Naive B cell (primary cell): ENCODE measurements at regions not wholly inside any gene's neighbourhood (a gene's known extent, or its start where the extent isn't known, plus 50 kb on each side); places are given as distances from the start of the nearest gene placed in this dataset.
"Not testable (repeated sequence)": the region's sequence is repeated elsewhere in the genome, so short reads cannot be mapped to it uniquely, and the experiment has no call there.

ENCODE experiments used
- ATAC-seq, 2 donors: fragments of 150-1000 bp; cut with Tn5 transposase; 2 replicates each; pipeline ENCODE4 v1.10.0; 2021; ENCODE audit warnings: low read depth in 2 of 2, mild to moderate bottlenecking in 2 of 2, moderate library complexity in 2 of 2
- DNase-seq: peaks from one replicate; pipeline ENCODE4 v3.0.0; 2022
- H3K27ac Mint-ChIP-seq, 6 donors: one replicate each; pipeline ENCODE4 v1.8.0; 2020 to 2022; ENCODE audit warnings: mild to moderate bottlenecking in 6 of 6, mixed read lengths in 6 of 6, moderate library complexity in 5 of 6, inconsistent platforms in 2 of 6
- H3K27me3 Mint-ChIP-seq, 3 donors: one replicate each; pipeline ENCODE4 v1.8.0; 2021 to 2022; ENCODE audit warnings: mixed read lengths in 3 of 3, mild to moderate bottlenecking in 1 of 3
- H3K36me3 Mint-ChIP-seq, 2 donors: one replicate each; pipeline ENCODE4 v1.8.0; 2020 to 2022; ENCODE audit warnings: mixed read lengths in 2 of 2, inconsistent platforms in 1 of 2, mild to moderate bottlenecking in 1 of 2
- H3K4me1 Mint-ChIP-seq, 3 donors: one replicate each; pipeline ENCODE4 v1.8.0; 2020 to 2022; ENCODE audit warnings: mixed read lengths in 3 of 3, inconsistent platforms in 1 of 3, mild to moderate bottlenecking in 1 of 3, moderate library complexity in 1 of 3
- H3K4me3 Mint-ChIP-seq, 8 donors: one replicate each; pipeline ENCODE4 v1.8.0; 2020 to 2022; ENCODE audit warnings: mild to moderate bottlenecking in 8 of 8, mixed read lengths in 8 of 8, moderate library complexity in 8 of 8, inconsistent platforms in 2 of 8
- H3K9me3 Mint-ChIP-seq, 7 donors: one replicate each; pipeline ENCODE4 v1.8.0; 2020 to 2022; ENCODE audit warnings: mixed read lengths in 7 of 7, mild to moderate bottlenecking in 5 of 7, inconsistent platforms in 2 of 7, moderate library complexity in 1 of 7

DNA sequence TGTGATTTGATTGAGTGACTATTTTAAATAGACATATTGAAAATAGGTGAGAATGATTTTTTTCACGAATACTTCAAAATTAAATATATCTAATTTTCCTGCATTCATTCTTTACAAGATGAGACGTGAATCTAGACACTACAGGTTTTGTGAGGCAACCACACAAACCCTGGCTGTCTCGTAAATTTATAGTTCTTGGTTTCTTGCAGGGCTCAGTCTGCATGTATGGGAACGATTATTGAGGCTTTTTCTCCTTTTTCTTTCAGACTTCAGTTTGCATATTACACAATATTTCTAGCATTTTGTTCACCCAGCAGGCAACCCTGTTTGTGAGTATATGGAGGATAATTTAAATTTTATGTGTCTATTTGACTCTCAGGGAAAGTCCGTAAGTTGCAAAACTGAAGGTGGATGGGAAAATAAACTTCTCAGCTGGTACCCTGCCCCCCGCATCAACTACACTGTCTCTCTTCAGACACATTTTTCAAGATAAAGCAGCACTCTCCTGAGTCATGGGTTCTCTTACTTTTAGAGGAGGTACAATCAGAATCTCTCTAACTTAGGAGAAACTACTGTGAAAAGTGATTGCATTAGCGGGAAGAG lies 1349.3 kb downstream of the GRIK2 start:
- no peaks in the 10 kb centered on the region for H3K27me3 Mint-ChIP-seq
- ATAC-seq (no peak), DNase-seq (no peak)
- no peak overlapping the region for H3K4me3 Mint-ChIP-seq
- H3K9me3 Mint-ChIP-seq = peaks cover 0 to under 1% (median 0%) of the 10 kb centered on the region in 7 donors
- H3K27ac Mint-ChIP-seq = no peak overlapping the region
- no peaks in the 10 kb centered on the region for H3K36me3 Mint-ChIP-seq
- no peaks in the 10 kb centered on the region for H3K4me1 Mint-ChIP-seq

DNA sequence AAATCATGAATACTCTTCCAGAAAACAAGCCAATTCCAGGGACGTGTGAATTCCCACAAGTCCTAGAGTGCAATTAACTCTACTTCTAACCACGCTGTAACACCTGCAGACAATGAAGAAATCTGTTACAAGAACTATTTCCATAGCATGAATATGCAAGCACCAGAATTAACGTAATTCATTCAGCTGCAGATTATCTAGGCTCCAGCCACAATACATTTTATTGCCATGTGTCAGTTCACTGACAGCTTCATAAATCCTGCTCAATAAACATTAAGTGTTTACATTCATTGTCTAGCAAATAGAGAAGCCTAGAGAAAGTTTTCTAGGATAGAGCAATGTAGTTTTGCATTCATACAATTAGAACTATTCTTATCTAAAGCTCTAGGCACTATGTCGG lies 1348.5 kb downstream of the GRIK2 start:
- no peak overlapping the region for H3K27ac Mint-ChIP-seq
- no peaks in the 10 kb centered on the region for H3K9me3 Mint-ChIP-seq
- DNase-seq = no peak
- H3K4me1 Mint-ChIP-seq = no peaks in the 10 kb centered on the region
- no peaks in the 10 kb centered on the region for H3K36me3 Mint-ChIP-seq
- ATAC-seq = no peak
- H3K4me3 Mint-ChIP-seq = no peak overlapping the region
- H3K27me3 Mint-ChIP-seq = no peaks in the 10 kb centered on the region

DNA sequence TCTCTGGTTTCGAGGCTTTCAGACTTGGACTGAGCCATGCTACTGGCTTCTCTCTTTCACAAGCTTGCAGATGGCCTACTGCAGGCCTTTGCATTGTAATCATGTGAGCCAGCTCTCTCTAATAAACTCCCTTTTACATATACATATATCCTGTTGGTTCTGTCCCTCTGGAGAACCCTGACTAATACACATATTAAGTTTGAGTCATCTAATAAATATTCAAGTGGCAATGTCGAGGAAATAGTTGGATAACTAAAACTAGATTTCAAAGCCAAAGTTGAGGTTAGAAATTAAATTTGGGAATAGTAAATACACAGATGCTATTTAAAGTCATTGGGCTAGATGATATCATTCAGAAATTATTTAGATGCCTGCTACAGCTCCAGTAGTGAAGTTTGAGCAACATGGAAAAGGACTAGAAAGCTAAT lies 1343.4 kb downstream of the GRIK2 start:
- ATAC-seq (no peak), DNase-seq (no peak)
- Mint-ChIP-seq H3K27ac (no peak overlapping the region), H3K27me3 (no peaks in the 10 kb centered on the region), H3K4me3 (no peak overlapping the region), H3K9me3 (no peaks in the 10 kb centered on the region), H3K4me1 (no peaks in the 10 kb centered on the region), H3K36me3 (no peaks in the 10 kb centered on the region)

DNA sequence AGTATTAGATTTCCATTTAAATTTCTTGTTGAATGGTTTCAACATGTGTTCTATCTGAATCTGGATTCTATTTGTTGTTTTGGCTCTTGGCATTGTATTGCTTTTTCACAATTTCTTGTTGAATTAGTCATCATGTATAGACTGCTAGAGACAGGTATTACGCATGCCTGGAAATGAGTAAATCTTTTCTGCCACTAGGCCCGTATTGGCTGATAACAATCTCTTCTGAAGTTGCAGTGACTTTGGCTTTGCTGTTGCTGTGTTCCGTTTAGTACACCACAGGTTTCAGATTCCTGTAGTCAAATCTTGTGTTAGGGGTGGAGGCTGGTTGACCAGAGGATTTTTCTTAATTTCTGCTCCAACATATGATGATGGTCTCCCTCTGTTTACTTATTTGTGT lies 1339.4 kb downstream of the GRIK2 start:
- DNase-seq (no peak), ATAC-seq (no peak)
- Mint-ChIP-seq H3K27ac (no peak overlapping the region), H3K9me3 (peaks cover 0 to 8% (median 0%) of the 10 kb centered on the region in 7 donors), H3K36me3 (no peaks in the 10 kb centered on the region), H3K4me3 (no peak overlapping the region), H3K27me3 (no peaks in the 10 kb centered on the region), H3K4me1 (no peaks in the 10 kb centered on the region)

DNA sequence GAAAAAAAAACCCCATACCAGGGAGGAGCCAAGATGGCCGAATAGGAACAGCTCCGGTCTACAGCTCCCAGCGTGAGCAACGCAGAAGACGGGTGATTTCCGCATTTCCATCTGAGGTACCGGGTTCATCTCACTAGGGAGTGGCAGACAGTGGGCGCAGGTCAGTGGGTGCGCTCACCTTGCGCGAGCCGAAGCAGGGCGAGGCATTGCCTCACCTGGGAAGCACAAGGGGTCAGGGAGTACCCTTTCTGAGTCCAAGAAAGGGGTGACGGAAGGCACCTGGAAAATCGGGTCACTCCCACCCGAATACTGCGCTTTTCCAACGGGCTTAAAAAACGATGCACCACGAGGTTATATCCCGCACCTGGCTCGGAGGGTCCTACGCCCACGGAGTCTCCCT lies 1328.6 kb downstream of the GRIK2 start:
- H3K27me3 Mint-ChIP-seq, H3K9me3 Mint-ChIP-seq: not testable (repeated sequence)

DNA sequence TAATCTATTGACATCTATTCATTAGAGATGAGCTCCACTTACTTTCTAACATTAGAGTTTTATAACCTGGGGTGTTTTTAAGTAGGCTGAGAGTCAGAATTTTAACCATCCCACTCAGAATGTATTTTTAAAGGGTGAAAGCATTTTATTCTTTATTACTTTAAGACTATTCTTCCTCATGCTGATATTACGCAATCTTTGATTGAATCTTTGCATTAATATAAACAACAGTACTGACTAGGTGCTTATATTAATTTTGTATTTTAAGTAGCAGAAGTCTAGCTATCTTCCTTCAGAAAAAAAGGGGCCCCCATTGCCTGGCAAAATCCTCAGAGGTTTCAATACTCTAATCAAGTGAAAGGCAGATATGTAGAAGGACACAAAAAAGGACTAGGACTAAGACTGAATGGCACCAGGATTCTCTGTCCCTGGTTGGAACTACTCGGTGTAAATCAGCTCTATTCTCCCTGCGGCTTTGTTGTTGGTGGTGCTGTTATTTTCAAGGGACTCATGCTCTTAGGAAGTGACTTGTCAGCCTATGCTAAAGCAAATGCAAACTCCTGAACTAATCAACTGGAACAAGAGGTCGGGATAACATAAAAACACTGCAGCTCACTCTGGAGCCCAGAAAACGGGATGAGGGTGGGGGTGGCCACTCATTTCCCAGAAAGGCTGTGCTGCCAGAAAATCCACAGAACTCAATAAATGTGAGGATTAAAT lies 1324.4 kb downstream of the GRIK2 start:
- ATAC-seq = no peak
- Mint-ChIP-seq H3K27me3 (no peaks in the 10 kb centered on the region), H3K4me3 (no peak overlapping the region), H3K9me3 (peaks cover 0 to 2% (median 0%) of the 10 kb centered on the region in 7 donors), H3K36me3 (no peaks in the 10 kb centered on the region), H3K4me1 (no peaks in the 10 kb centered on the region), H3K27ac (no peak overlapping the region)
- no peak for DNase-seq

More for the DNA sequence above, 1328.6 kb downstream of the GRIK2 start:
- not testable (repeated sequence) for H3K4me3 Mint-ChIP-seq, ATAC-seq, H3K4me1 Mint-ChIP-seq, H3K36me3 Mint-ChIP-seq, DNase-seq
- peak overlapping the region in 1 of 6 donors; percentile 52 for H3K27ac Mint-ChIP-seq

DNA sequence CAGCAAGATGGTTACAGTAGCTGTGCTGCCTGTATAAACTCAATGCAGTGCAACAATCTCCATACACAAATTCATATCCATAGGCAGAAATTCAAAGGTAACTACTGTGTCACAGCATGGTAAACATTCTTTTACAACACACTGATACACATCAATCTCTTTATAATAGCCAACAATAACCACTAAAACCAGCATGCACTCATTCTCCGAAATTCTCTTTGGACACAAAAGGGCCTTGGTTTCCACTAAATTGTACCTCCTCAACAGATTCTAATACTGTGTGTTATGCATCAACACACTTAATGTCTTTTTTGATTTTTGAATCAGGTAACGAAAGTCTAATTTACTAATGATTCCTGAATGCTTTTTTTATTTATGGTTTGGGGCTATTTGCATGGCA lies 1323.7 kb downstream of the GRIK2 start:
- H3K4me1 Mint-ChIP-seq = no peaks in the 10 kb centered on the region
- no peak for ATAC-seq

DNA sequence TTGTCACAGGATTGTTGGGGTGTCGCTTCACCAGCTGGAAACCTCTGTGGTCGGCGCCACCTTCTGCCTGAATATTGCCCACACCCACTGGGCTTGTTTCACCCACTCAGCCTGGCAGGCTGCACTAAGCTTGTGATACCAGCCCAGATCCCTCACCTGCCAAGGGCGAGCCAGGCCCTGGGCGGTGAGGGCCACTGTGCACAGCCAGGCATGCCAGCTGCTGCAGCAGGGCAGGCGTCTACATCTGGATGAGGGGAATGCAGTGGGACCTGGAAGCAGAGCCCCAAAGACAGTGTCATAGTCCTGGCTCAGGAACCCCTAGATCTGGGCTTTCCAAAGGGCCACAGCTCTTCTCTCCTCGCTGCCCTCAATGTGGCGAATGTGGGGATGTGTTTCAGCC lies 1307.5 kb downstream of the GRIK2 start:
- H3K4me1 Mint-ChIP-seq = no peaks in the 10 kb centered on the region
- no peak for ATAC-seq
- H3K4me3 Mint-ChIP-seq = peak overlapping the region in 1 of 8 donors; percentile 25
- H3K27me3 Mint-ChIP-seq = no peaks in the 10 kb centered on the region
- no peak overlapping the region for H3K27ac Mint-ChIP-seq
- DNase-seq = no peak
- H3K9me3 Mint-ChIP-seq = peaks cover 0 to 12% (median 0%) of the 10 kb centered on the region in 7 donors
- H3K36me3 Mint-ChIP-seq = no peaks in the 10 kb centered on the region

More for the DNA sequence above, 1323.7 kb downstream of the GRIK2 start:
- DNase-seq = no peak
- Mint-ChIP-seq H3K27me3 (no peaks in the 10 kb centered on the region), H3K4me3 (no peak overlapping the region), H3K9me3 (peaks cover 0 to 2% (median 0%) of the 10 kb centered on the region in 7 donors), H3K36me3 (no peaks in the 10 kb centered on the region), H3K27ac (no peak overlapping the region)

DNA sequence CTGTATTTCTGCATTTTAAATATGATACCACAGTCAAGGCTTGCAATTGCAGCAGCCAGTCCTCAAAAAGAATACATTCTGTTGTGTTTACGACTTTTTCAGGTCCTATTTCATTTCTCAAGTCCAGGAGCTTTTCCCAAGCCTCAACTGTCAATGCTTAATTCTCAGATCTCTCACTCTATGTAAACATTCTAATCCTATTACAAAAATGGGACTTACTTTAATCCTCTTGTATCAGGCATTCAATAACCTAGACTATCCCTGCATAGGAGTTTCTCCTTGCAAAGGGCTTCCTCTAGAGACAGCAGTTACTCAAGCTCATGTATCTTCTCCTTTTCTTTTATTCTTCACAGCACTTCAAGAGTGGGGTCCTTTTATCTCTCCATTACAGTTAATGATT lies 1293.0 kb downstream of the GRIK2 start:
- Mint-ChIP-seq H3K36me3 (no peaks in the 10 kb centered on the region), H3K4me3 (no peak overlapping the region), H3K27ac (no peak overlapping the region), H3K9me3 (peaks cover 0 to 3% (median 0%) of the 10 kb centered on the region in 7 donors), H3K4me1 (no peaks in the 10 kb centered on the region), H3K27me3 (no peaks in the 10 kb centered on the region)
- no peak for DNase-seq
- no peak for ATAC-seq

DNA sequence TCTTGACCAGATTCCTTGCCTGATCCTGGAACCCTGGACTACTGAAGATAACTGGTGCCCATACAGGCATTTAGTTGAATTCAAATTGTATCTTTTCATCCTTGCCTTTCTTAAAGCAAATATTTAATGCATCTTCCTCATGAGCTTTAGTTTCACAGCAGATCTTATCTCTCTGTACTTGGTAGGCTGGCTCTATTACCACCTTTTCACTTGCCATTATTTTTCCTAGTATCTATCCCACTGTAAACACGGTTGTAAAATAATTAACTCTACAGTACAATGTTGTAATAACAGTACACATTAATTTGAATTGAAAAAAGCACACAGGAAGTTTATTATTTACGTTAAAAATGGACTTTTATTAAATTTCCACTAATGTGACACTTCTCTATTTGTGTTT lies 1286.9 kb downstream of the GRIK2 start:
- Mint-ChIP-seq H3K27ac (no peak overlapping the region), H3K36me3 (no peaks in the 10 kb centered on the region), H3K4me1 (no peaks in the 10 kb centered on the region), H3K27me3 (no peaks in the 10 kb centered on the region), H3K4me3 (no peak overlapping the region), H3K9me3 (no peaks in the 10 kb centered on the region)
- no peak for DNase-seq
- ATAC-seq = no peak

DNA sequence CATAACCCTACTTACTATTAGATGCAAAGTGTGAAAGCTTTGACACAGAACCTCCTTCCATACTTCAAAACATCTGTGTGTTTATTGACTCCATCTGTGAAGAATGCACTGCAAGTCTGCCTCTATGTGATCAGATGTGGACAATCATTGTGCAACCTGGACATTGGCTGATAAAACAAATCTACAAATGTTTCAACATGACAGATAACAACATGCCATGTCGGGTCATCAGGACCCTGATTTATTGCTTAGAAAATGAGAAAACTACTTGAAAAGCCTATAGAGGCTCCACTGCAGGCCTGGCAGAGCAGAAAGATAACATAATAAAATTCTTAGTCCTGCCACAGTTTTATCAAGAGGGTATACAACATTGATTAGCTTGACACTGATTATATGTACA lies 1286.4 kb downstream of the GRIK2 start:
- ATAC-seq (no peak), DNase-seq (no peak)
- Mint-ChIP-seq H3K4me3 (no peak overlapping the region), H3K9me3 (no peaks in the 10 kb centered on the region), H3K4me1 (no peaks in the 10 kb centered on the region), H3K27me3 (no peaks in the 10 kb centered on the region), H3K27ac (no peak overlapping the region), H3K36me3 (no peaks in the 10 kb centered on the region)

DNA sequence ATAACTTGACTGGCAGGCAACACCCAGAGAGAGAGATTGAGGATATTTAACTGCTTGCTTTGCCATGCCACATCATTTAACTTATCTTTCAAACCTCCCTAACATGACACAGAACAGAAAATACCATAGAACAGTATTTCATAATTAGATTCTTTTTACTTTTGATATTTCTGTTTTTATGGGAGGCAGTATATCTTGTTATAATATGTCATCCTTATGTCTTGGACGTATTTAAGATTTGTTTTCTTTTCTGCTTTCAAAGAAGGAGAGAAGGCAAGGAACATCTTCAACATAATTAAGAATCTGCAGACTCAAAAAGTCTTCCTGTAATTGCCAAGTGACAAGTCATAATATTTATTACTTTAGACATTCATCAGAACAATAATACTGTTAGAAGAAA lies 1283.7 kb downstream of the GRIK2 start:
- Mint-ChIP-seq H3K27ac (no peak overlapping the region), H3K4me3 (no peak overlapping the region), H3K36me3 (no peaks in the 10 kb centered on the region), H3K27me3 (no peaks in the 10 kb centered on the region), H3K4me1 (no peaks in the 10 kb centered on the region), H3K9me3 (no peaks in the 10 kb centered on the region)
- ATAC-seq (no peak), DNase-seq (no peak)

DNA sequence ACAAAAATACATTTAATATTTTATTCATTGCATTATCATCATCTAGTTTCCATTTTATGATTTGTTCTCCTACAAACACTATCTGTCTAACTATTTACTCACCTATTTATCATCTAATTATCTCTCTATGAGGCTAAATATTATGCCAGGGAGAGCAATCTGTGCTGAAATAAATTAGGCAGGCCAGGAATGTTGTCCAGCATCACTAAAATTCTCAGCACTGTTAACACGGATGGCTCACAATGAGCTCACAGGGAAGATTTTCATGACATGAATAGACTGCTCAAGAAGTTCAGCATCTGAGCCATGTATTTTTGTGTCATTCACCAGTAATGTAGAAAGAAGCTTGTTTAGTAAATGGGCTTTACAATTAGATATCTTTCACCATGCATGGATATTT lies 1277.2 kb downstream of the GRIK2 start:
- no peak for ATAC-seq
- no peak overlapping the region for H3K4me3 Mint-ChIP-seq
- H3K9me3 Mint-ChIP-seq = peaks cover 0 to 3% (median 0%) of the 10 kb centered on the region in 7 donors
- no peak for DNase-seq
- H3K27ac Mint-ChIP-seq = no peak overlapping the region
- no peaks in the 10 kb centered on the region for H3K4me1 Mint-ChIP-seq
- H3K27me3 Mint-ChIP-seq = no peaks in the 10 kb centered on the region
- H3K36me3 Mint-ChIP-seq = no peaks in the 10 kb centered on the region

DNA sequence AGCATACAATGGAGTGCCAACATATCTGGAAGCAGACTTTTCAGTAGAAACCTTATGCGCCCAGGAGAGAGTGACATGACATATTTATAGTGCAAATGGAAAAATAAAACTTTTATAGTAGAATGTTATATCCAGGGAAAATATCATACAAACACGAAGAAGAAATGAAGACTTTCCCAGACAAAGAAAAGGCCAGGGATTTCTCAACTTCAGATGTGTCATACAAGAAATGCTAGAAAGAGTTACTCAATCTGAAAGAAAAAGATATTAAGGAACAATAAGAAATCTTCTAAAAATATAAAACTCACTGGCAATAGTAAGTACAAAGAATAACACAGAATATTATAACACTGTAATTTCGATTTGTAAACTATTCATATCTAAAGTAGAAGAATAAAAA lies 1269.3 kb downstream of the GRIK2 start:
- H3K4me3 Mint-ChIP-seq = no peak overlapping the region
- ATAC-seq (no peak), DNase-seq (no peak)
- no peaks in the 10 kb centered on the region for H3K4me1 Mint-ChIP-seq
- H3K9me3 Mint-ChIP-seq = peaks cover 0 to 6% (median 3%) of the 10 kb centered on the region in 7 donors
- H3K27ac Mint-ChIP-seq = no peak overlapping the region
- H3K36me3 Mint-ChIP-seq = no peaks in the 10 kb centered on the region
- H3K27me3 Mint-ChIP-seq = no peaks in the 10 kb centered on the region
